GM19351 (cell line): ENCODE measurements at regions not wholly inside any gene's neighbourhood (a gene's known extent, or its start where the extent isn't known, plus 50 kb on each side); places are given as distances from the start of the nearest gene placed in this dataset.
A peak's percentile ranks its signal among the peaks of the same experiment; 100 is the strongest.
"Not testable (repeated sequence)": the region's sequence is repeated elsewhere in the genome, so short reads cannot be mapped to it uniquely, and the experiment has no call there.

ENCODE experiments used
- ATAC-seq: cut with Tn5 transposase; IDR thresholded peaks from one replicate; pipeline ENCODE4 v1.9.1; 2021; ENCODE audit warnings: mild to moderate bottlenecking, moderate library complexity; ENCODE audit not compliant: unreplicated experiment

DNA sequence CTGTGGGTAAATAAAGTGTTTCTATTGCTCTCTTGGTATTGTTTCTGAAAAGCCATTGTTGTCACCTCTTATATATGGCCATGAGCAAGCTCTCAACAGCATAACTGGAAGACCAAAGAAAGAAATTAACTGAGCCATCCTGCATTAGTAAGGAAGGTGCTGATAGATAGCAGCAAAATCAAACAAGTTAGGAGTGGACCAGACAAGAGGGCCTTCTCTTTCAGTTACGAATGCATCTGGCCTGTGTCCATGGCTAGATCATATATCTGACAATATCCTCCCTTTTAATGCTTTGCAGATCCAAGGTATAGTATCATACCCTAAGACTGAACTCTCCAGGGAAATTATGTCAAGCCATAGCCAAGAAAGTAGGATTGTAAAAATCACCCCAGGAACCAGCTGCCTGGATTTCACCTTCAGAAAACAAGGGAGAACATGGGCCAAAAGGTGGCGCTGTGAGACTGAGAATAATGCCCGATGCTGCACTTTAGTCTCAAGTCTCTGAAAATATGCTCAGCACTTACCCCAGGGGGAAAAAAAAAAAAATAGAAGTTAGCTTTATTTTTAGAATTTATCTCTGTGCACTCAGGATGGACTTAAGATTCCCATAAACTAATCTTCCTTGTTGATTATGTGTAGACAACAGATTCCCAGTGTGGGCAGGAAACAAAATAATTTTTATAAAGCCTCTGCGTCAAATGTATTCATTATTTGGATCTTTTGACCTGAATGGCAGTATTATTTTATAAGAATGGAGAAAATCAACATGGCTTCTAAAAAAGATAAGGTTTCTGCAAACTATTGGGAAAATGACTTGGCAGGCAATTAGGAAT is 415.1 kb downstream of the ETS1 start:
- peak; percentile 91 for ATAC-seq

DNA sequence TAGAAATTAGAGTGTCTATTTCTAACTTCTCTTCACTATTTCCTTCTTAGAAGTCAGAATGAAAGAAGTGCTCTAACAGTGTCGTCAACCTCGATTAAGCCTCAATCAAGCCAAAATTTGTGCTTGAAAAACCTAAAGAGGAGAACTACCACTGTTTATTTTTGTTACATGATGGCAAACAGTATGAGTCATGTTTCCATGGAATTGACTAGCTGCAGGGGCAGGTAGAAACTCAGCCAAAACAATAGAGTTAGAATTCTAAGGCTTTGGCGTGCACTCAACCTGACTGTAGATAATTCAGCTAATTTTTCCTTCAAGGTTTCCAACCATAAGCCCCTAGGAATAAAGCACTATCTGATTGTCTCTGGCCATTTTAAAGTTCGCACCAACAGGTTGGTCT is 415.9 kb downstream of the ETS1 start:
- no peak for ATAC-seq

DNA sequence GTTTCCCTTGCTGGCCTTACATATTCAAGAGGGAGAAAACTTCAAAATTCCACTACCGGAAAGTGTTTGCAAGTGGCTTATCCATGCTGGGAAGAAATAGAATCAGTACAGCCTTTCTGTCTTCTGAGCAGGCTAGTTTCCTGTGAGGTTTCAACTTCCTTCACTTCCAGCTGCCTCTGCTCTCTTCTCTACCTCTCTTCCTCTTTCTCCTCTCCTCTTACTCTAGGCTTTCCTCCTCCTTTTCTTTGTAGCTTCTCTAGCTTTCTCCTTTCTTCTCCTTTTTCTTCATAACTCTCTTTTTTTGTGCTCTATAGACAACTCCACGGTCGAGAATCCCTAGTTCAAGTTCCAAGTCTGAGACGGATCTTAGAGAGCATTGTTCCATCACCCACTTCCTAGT is 421.8 kb downstream of the ETS1 start:
- no peak for ATAC-seq

DNA sequence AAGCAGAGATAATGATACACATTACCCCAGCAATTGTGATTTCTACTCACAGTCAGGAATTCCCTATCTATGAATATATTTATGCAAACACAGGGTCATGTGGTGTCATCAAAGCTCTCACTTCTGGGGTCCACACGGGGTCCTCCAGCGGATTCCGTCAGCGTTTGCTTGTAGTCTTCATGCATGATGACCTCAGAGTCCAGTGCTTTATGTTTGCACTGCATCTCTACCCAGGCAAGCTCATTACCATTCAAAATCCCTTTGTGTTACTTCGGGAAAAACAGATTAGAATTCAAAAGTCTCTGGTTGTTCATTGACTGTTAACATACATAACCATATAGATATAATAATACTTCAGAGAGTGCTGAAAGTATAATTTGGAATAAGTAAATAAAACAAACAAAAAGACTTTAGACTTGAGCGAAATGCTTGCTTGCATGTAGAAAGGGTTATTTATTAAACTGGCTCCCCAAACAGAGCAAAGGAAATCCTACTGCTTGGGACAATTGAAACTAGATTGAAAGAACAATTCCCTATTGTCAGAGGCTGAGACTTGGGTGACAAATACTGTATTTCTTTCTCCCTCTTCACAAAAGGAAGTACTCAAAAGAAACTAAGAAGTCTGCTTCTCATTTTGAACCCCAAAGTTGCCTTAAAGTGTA is 423.1 kb downstream of the ETS1 start:
- no peak for ATAC-seq

DNA sequence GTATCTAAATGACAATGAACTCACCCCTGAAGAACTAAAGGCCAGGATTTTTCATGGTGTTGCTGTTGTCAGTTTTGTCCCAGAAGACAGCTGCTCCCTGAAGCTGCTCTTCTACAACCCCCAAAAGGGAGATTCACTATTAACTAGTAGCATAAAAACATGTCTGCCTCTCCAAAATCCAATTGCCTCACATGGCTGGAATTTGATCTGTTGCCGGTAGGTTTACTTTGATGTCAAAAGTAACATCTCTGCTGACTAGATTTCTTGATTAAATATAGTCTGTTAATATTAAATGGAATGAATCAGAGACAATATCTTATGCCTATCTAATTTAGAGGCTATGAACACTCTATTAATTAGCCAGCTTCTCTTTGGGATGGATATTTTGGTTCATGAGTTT is 425.4 kb downstream of the ETS1 start:
- ATAC-seq = no peak

DNA sequence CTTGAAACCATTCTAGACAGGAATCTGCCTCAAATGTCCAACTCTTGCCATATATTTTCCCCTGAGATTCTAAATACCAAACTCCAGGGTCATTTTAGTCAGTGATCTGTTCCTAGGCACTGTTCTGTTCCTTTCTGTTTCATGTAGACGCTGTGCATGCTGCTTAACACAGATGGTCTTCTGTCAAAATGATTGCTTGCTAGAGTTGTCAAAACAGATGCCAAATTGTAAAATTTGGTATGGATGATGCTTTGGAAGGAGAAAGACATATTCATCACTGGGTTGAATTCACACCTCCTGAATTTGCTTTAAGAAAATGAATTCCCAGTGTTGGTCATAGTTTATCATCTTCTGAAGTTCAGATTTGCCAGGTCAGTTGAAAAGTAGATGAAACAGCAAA is 425.9 kb downstream of the ETS1 start:
- ATAC-seq = no peak

DNA sequence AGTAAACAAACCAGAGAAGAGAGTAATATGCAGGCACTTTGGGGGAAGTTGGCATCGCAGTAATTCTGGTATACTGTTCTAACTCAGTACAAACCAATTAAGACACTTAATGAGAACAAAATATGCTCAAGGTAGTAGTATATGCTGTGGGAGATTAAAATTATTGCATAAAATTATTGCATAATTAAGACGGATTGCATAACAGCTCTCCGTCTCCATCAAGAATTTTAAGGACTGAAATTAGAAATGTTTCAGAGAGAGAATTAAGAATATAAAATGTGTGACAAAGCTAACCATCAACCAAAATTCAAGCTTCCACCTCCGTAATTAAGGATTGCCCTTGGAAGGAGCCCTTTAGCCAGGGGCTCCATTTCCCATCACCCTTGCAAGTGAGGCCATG is 428.5 kb downstream of the ETS1 start:
- no peak for ATAC-seq

DNA sequence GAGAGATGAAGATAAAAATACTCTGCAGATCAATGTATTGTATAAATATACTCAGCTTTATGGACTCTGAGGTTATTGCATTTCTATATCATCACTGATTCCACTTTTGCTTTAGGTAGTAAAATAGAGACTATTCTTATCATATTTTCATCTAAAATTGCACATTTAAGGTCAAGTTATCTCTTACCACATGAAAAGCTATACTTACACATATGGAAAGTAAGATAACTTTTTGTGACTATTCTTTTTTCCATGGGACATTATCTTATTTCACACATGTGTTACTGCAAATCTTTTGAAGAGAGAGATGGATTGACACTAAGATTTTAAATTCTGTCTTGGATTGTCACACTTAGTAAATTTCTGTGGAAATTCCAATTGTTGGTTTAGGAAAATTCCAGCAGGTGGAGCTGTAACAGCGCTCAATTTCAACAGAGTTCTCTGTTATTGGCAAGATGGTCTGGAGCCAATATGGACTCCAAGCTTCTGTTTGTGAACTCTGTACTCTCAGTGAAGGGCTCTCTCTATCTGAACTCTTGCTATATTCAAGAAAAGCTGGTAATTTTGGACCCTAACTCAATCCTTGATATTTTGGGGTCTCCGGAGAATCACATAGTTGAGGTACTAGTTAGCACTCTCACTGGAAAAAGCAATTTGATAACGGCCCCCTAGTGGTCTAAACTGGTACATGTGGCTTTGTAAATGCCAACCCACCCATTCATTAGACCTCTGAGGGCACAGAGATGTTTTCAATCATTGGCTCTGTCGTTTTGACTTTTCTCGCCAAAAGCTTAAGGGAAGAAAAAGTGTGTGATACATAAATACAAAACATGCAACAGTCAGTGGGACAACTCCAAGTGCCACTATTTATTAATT is 429.7 kb downstream of the ETS1 start:
- peak; percentile 95 for ATAC-seq

DNA sequence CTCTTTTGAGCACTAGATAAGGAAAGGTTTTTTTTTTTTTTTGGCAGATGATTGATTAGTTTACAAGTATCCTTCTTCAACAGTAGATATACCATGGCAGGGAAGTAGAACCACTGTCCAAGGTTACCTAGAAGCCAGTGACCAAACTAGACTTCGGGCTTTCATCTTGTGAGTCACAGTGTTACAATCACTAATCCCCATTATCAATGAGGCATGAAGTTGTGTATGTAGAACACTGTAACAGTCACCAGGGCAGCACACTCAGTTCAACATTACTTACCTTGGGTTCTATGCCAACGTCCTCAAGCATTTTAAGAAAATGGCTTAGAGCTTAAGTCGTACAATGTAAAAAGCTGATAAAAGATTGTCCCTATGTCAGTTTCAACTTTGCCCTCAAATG is 430.9 kb downstream of the ETS1 start:
- no peak for ATAC-seq

DNA sequence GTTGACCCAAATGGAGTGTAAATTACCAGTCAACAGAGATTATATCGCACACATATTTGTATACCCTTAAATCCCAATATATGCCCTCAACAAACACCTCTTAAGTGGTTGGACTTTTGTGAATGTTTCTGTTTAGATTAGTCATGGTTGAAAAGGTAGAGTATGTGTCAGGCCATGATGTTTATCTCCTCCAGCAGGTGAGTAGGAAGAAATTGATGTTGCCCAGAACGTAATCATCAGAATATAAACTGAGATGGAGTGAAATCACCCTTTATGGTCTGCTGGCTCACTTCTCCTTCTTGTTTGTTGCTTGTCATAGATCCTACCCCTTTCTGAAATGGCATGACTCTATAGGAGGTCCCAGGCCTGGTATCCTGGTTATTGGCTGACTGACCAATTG is 431.8 kb downstream of the ETS1 start:
- no peak for ATAC-seq

DNA sequence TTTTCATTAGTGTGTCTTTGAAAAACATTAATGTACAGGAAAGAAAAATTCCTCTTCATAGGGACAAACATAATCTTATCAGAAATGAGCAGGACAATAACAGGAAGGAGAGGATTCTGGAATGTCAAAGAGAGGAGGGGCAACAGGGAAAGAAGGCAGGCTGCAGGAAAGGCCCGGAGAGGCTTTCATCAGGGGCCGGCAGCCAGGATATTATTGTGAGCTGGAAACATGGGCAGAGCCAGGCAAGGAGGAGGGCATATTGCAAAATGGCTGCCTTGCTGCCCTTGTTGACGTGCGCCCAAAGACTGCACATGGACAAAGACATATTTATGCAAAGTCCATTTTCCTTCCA is 433.7 kb downstream of the ETS1 start:
- ATAC-seq = no peak

DNA sequence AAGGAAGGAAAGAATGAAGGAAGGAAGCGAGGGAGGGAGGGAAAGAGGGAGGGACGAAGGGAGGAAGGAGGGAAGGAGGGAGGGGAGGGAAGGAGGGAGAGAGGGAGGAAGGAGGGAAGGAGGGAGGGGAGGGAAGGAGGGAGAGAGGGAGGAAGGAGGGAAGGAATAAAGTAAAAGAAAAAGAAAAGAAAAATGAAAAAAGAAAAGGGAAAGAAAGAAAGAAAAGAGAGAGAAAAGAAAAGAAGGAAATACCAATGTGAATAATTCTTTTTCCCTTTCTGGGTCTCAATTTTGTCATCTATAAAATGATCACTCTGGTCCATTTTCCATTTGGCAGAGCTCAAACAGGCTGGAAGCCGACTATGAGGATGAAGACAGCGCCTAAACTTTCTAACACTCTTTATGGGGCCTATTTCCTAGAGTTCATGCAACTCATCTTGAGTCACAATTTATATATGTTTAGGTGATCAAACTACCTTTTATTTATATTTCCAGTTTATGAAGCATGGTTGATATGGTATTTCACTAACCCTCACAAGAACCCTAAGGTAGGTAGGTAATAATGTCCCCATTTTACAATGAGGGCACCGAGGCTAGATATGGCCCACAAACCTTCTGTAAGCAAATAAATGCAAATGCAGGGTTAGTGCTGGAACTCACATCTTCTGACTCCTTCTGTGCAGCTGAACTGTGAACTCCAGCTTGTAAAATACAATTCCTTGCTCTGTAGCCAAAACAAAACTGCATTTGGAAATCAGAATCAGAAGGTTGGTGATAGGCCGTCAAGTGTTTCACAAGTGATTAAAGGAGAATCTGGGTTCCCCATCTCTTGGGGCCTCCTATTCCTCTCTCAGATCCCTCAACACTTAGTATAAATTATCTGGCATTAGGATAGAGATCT is 434.3 kb downstream of the ETS1 start:
- no peak for ATAC-seq

DNA sequence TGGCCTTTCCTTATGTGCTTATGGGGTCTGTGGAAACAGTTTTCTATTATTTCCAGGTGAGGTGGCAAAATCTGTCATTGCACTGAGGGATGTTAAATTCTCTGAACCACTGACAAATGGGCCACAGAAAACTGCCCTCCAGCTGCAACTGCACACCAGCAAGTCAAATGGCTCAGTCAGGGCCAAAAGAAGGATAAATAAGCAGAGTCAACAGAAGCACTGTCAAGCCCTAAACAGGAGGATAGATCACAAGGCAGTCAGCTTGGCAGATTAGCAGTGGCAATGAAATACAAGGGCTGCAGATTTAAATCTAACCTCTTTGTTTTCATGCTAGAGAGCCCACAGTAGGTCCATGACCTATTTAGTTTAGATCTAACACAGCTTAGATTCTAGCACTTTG is 435.6 kb downstream of the ETS1 start:
- ATAC-seq = no peak

DNA sequence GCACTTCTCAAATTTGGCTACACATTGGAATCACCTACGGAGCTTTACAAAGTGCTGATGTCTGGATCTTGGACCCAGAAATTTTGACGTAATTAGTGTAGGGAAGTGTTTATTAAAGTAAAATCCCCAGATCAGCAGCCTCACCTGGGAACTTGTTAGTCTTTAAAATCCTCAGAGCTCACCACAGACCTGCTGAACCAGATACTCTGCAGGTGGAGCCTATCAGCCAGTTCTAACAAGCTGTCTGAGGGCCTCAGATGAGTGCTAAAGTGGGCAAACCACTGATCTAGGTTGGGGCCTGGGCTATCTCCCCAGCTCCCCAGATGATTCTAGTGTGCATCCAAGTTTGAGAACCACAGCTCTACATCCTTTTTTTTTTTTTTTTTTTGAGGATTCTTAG is 436.0 kb downstream of the ETS1 start:
- no peak for ATAC-seq

DNA sequence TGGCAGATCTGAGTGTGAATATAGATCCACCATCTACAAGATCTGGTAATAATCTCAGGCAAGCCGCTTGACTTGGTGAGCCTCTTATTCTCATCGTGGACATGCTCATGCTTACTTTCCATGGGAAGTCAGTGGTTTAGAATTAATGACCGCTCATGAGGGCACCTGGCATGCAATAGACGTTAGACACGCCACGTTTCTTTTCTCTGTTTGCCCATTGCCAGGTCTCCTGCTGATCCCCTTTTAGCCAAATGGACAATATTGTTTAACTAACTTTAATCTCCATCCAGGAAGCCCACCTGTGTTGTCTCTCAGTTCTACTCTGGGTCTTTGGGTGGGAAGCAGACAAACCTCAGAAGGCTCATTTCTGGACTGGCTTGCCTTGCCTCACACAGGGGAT is 439.1 kb downstream of the ETS1 start:
- ATAC-seq = no peak

DNA sequence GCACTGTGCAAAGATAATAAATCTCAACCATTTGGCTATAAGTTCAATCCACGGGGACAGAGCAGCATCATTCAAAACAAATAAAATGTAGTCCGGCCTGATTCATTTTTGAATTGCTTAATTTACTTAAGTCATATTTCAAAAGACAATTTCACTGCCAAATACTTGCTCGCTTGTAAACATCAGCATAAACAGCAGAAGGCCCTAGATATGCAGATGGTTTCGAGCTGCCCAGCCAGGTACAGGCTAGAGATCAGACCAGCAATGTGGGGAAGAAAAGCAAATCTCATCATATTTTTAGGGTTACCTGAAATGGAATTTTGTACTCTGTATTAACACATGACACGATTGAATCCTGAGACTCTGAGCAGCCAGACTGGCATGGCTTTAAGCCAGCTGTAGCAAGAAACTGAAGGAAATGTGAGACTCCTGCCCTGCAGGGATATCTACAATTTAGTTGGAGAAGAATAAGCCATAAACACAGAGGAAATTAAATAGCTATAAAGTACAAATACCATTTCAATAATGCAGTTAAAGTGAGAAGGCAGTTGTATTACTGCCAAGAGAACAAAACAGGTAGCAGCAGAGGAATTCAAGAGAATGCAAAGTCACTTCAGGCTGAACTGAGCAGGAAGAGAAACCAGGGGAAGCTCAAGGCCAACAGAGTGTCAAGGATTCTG is 440.3 kb downstream of the ETS1 start:
- ATAC-seq = no peak

DNA sequence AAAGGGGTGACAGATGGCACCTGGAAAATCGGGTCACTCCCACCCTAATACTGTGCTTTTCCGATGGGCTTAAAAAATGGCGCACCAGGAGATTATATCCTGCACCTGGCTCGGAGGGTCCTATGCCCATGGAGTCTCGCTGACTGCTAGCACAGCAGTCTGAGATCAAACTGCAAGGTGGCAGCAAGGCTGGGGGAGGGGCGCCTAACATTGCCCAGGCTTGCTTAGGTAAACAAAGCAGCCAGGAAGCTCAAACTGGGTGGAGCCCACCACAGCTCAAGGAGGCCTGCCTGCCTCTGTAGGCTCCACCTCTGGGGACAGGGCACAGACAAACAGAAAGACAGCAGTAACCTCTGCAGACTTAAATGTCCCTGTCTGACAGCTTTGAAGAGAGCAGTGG is 447.1 kb downstream of the ETS1 start:
- ATAC-seq = not testable (repeated sequence)

DNA sequence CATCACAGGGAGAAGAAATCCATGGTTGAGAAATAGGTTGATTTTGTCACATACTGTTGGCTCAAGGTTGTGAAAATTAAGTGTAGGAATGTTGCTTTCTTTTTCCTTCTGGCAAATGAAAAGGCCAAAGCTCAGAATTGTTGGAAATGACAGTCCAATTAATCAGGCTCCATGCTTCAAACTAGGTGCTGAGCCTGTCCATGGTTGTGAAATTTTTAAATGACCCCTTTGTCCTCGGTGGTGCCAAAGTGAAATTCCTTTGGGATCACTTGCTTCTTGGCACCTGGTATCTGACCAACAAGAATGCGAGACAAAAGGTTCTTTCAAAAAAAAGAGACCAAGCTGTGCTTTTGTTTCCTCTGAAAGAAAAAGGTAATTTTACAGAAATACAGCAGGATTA is 451.9 kb downstream of the ETS1 start:
- no peak for ATAC-seq

DNA sequence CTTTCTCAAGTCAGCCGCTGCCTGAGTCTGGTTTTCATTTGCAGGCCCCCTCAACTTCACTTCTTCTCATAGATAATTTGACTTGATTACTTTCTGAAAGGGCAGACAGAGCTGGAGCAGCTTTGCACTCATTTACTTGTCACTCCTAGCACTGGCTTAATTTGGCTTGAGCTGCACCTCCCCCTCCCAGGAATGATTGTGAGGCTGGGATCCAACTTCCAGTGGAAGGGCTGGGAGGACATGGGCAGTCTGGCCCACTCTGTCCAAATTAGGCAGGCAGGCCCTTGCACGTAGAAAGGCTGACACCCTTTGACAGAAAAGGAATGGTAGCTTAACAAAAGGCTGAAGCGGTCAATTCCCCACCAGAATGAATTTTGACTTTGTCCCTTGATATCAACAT is 453.9 kb downstream of the ETS1 start:
- ATAC-seq = no peak

DNA sequence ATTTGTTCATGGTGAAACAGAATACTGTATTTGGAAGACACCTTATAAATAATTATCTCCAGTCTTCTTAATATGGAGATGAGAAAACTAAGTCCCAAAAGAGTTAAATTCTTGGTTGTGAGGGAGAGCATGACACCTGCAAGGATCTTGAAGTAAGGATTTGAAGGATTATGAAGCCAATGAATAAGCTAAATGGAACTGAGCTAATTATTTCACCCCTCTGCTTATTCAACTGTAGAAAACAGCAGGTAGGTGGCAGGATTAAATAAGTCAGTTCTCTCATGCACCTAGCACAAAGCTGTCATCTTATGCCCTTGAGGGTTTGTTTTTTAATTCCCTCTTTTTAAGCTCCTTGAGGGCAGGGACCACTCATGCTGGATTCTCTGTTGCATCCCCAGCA is 457.3 kb downstream of the ETS1 start:
- no peak for ATAC-seq
